ENCODE measurements at regions not wholly inside any gene's neighbourhood (a gene's known extent, or its start where the extent isn't known, plus 50 kb on each side); places are given as distances from the start of the nearest gene placed in this dataset.
"Not testable (repeated sequence)": the region's sequence is repeated elsewhere in the genome, so short reads cannot be mapped to it uniquely, and the experiment has no call there.

DNA sequence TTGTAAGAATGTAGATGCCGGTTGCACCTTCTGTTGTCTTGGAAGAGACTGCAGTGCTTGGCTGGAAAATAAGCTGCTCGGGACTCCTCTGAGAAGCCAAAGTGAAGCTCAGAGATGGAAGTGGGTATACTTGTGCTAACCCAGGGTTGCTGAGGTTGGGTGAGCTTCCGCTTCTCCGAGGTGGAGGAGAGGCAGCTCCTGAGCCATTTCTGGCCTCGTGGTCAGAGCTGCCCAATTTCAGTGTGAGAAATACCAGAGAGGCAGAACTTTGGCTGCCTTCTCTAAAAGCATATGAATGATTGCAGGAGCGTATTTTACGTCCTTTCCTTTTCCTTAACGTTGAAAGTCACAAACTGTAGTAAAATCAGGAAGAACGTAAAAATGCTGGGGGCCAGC, 292.0 kb upstream of the PLGLB2 start:
- TF ChIP-seq CTCF (IDR thresholded peaks at IDR 0.05; ENCODE audit: low read length); EZH2 (optimal IDR thresholded peaks at IDR 0.05; ENCODE audit: low read depth, low read length); EZH2phosphoT487 (IDR thresholded peaks at IDR 0.05; ENCODE audit: low read length): not testable (repeated sequence)

Measured in MM.1S (cell line).